ENCODE measurements at regions not wholly inside any gene's neighbourhood (a gene's known extent, or its start where the extent isn't known, plus 50 kb on each side); places are given as distances from the start of the nearest gene placed in this dataset.

GRCh38 chr4:154137320-154137905, 348.5 kb upstream of the SFRP2 start:
- no peaks in the 10 kb centered on the region for H3K79me2 ChIP-seq (replicated peaks; ENCODE audit: insufficient read depth)
- H3F3A ChIP-seq (replicated peaks; ENCODE audit: low read depth), result no peaks in the 10 kb centered on the region
- H3K4me2 ChIP-seq, result 0 out of 2 replicates have a peak overlapping the region, but pooled peaks have one; percentile 0
- Mint-ChIP-seq H3K27ac (peak overlapping the region; percentile 82), H3K9me3 (peaks cover 3% of the 10 kb centered on the region; the same call in 2 of the 3 replicates), H3K27me3 (ENCODE audit: insufficient read depth, low read depth, poor library complexity) (peaks cover 7% of the 10 kb centered on the region), H3K4me1 (peaks cover 24% of the 10 kb centered on the region), H3K4me3 (no peak overlapping the region), H3K36me3 (ENCODE audit: low read depth) (no peaks in the 10 kb centered on the region)
- no peak overlapping the region for H3K4me3 ChIP-seq
- H3K9me2 ChIP-seq (ENCODE audit: insufficient read depth), result peaks cover 5% of the 10 kb centered on the region; the same call in 1 of the 2 replicates
- no peak overlapping the region for H3K27ac ChIP-seq (ENCODE audit: low read depth)
- ATAC-seq (peak; percentile 85), DNase-seq (ENCODE audit: low spot score) (peak; percentile 43)
- peak overlapping the region; percentile 86 for H2AFZ ChIP-seq
- no peaks in the 10 kb centered on the region for H4K20me1 ChIP-seq (replicated peaks; ENCODE audit: insufficient read depth)
- no peaks in the 10 kb centered on the region for H3K27me3 ChIP-seq (ENCODE audit: insufficient read depth)
- TF ChIP-seq REST (IDR thresholded peaks at IDR 0.05; ENCODE audit: unreplicated experiment) (no peak), STAT1 (IDR thresholded peaks at IDR 0.05; ENCODE audit: unreplicated experiment) (no peak), POLR2AphosphoS5 (IDR thresholded peaks at IDR 0.05; ENCODE audit: low read depth) (no peak), JUNB (IDR thresholded peaks at IDR 0.05; ENCODE audit: unreplicated experiment) (no peak), EZH2phosphoT487 (IDR thresholded peaks at IDR 0.05; ENCODE audit: unreplicated experiment) (no peak), CTCF (conservative IDR thresholded peaks at IDR 0.05; ENCODE audit: low read depth in 2 of 2) (no peak), EZH2 (IDR thresholded peaks at IDR 0.05; ENCODE audit: low read depth, unreplicated experiment) (no peak), CREB1 (CRISPR knock-in tag; IDR thresholded peaks at IDR 0.05; ENCODE audit: low read depth) (no peak), ZNF114 (CRISPR knock-in tag; IDR thresholded peaks at IDR 0.05) (no peak)
- H3K36me3 ChIP-seq (ENCODE audit: insufficient read depth), result no peaks in the 10 kb centered on the region
- peaks cover 12% of the 10 kb centered on the region; the same call in 1 of the 2 replicates for H3K4me1 ChIP-seq (ENCODE audit: insufficient read depth)

- Histone ChIP-seq H4K20me1 (replicated peaks; ENCODE audit: insufficient read depth) (no peaks in the 10 kb centered on the region), H3K9me2 (ENCODE audit: insufficient read depth) (peaks cover 5% of the 10 kb centered on the region; the same call in 1 of the 2 replicates), H3K4me2 (no peak overlapping the region), H3K27me3 (ENCODE audit: insufficient read depth) (no peaks in the 10 kb centered on the region), H3K36me3 (ENCODE audit: insufficient read depth) (no peaks in the 10 kb centered on the region), H2AFZ (no peak overlapping the region), H3K79me2 (replicated peaks; ENCODE audit: insufficient read depth) (no peaks in the 10 kb centered on the region), H3K27ac (ENCODE audit: low read depth) (no peak overlapping the region), H3K4me3 (no peak overlapping the region), H3F3A (replicated peaks; ENCODE audit: low read depth) (no peaks in the 10 kb centered on the region), H3K4me1 (ENCODE audit: insufficient read depth) (peaks cover 12% of the 10 kb centered on the region; the same call in 1 of the 2 replicates)
- ATAC-seq, result no peak
- Mint-ChIP-seq H3K27ac (no peak overlapping the region), H3K4me3 (no peak overlapping the region), H3K36me3 (ENCODE audit: low read depth) (no peaks in the 10 kb centered on the region), H3K27me3 (ENCODE audit: insufficient read depth, low read depth, poor library complexity) (peaks cover 7% of the 10 kb centered on the region), H3K9me3 (peaks cover 3% of the 10 kb centered on the region; the same call in 2 of the 3 replicates), H3K4me1 (peaks cover 24% of the 10 kb centered on the region)
- DNase-seq (ENCODE audit: low spot score), result no peak
- no peak for TF ChIP-seq EZH2 (IDR thresholded peaks at IDR 0.05; ENCODE audit: low read depth, unreplicated experiment)
- no peak for TF ChIP-seq ETS1 (IDR thresholded peaks at IDR 0.05)
- TF ChIP-seq ZNF114 (CRISPR knock-in tag; IDR thresholded peaks at IDR 0.05), result no peak
- TF ChIP-seq STAT1 (IDR thresholded peaks at IDR 0.05; ENCODE audit: unreplicated experiment), result no peak
- no peak for TF ChIP-seq ZNF331 (CRISPR knock-in tag; IDR thresholded peaks at IDR 0.05; ENCODE audit: low read depth)
- TF ChIP-seq POLR2AphosphoS5 (IDR thresholded peaks at IDR 0.05; ENCODE audit: low read depth), result no peak
- TF ChIP-seq EZH2phosphoT487 (IDR thresholded peaks at IDR 0.05; ENCODE audit: unreplicated experiment), result no peak
- no peak for TF ChIP-seq JUNB (IDR thresholded peaks at IDR 0.05; ENCODE audit: unreplicated experiment)
Measured at GRCh38 chr4:154135576-154135975, 346.7 kb upstream of the SFRP2 start.
